CD14-positive monocyte (primary cell): ENCODE measurements at regions not wholly inside any gene's neighbourhood (a gene's known extent, or its start where the extent isn't known, plus 50 kb on each side); places are given as distances from the start of the nearest gene placed in this dataset.

Experiments used
- DNase-seq, 3 donors: peaks; one replicate each; pipeline ENCODE4 v3.0.0-alpha.2; 2011 to 2022
- H2AFZ ChIP-seq: 2 replicates; pipeline ENCODE4 v1.6.0; 2012; ENCODE audit warnings: mild to moderate bottlenecking, low read depth, low read length, inconsistent platforms; ENCODE audit not compliant: insufficient read depth, poor library complexity, severe bottlenecking
- H3K27ac ChIP-seq, 2 donors: 1 replicate in 1 of 2; 2 replicates in 1 of 2; pipeline ENCODE4 v1.5.1; 2012 to 2013; ENCODE audit warnings: low read length in 2 of 2, control low read depth in 1 of 2, inconsistent platforms in 1 of 2, low read depth in 1 of 2, mild to moderate bottlenecking in 1 of 2
- H3K27me3 ChIP-seq, 2 donors: one replicate each; pipeline versions ENCODE4 v1.6.0 to v1.6.1; 2011 to 2013; ENCODE audit warnings: low read length in 2 of 2; ENCODE audit not compliant: control insufficient read depth in 2 of 2, insufficient read depth in 2 of 2
- H3K36me3 ChIP-seq, 2 donors: replicated peaks in 1 of 2; 1 replicate in 1 of 2; 2 replicates in 1 of 2; pipeline versions ENCODE4 v1.5.1 to v1.6.1; 2012 to 2013; ENCODE audit warnings: low read length in 2 of 2, control low read depth in 1 of 2, inconsistent platforms in 1 of 2, mild to moderate bottlenecking in 1 of 2; ENCODE audit not compliant: insufficient read depth in 2 of 2, control insufficient read depth in 1 of 2
- H3K4me1 ChIP-seq, 2 donors: 1 replicate in 1 of 2; 2 replicates in 1 of 2; pipeline versions ENCODE4 v1.5.1 to v1.6.1; 2012 to 2013; ENCODE audit warnings: low read length in 2 of 2, control low read depth in 1 of 2, inconsistent platforms in 1 of 2, mild to moderate bottlenecking in 1 of 2, moderate library complexity in 1 of 2; ENCODE audit not compliant: insufficient read depth in 2 of 2, control insufficient read depth in 1 of 2
- H3K4me2 ChIP-seq: replicated peaks from 2 replicates; pipeline ENCODE3; 2012; ENCODE audit warnings: low read length, moderate library complexity, mild to moderate bottlenecking; ENCODE audit not compliant: poor library complexity, severe bottlenecking; ENCODE audit errors: extremely low read depth
- H3K4me3 ChIP-seq, 3 experiments: fragments of 200-600 bp in 1 of 3; sonication (generic) in 1 of 3; replicated peaks in 1 of 3; 1 replicate in 2 of 3; 2 replicates in 1 of 3; pipeline ENCODE4 v1.5.1; 2011 to 2013; ENCODE audit warnings: low read length in 3 of 3, mild to moderate bottlenecking in 3 of 3, control low read depth in 2 of 3, low read depth in 2 of 3, inconsistent platforms in 1 of 3, moderate library complexity in 1 of 3
- H3K79me2 ChIP-seq: 2 replicates; pipeline ENCODE4 v1.6.0; 2012; ENCODE audit warnings: mild to moderate bottlenecking, control low read depth, inconsistent platforms, low read length, moderate library complexity; ENCODE audit not compliant: insufficient read depth
- H3K9ac ChIP-seq: 2 replicates; pipeline ENCODE4 v1.6.0; 2017; ENCODE audit warnings: low read length, mild to moderate bottlenecking; ENCODE audit not compliant: insufficient read depth, poor library complexity, severe bottlenecking
- H3K9me3 ChIP-seq, 2 donors: replicated peaks in 1 of 2; 1 replicate in 1 of 2; 2 replicates in 1 of 2; pipeline versions ENCODE4 v1.5.1 to v1.6.1; 2012 to 2013; ENCODE audit warnings: low read length in 2 of 2, control low read depth in 1 of 2; ENCODE audit not compliant: control insufficient read depth in 1 of 2, insufficient read depth in 1 of 2
- H4K20me1 ChIP-seq: 2 replicates; pipeline ENCODE4 v1.6.0; 2012; ENCODE audit warnings: mild to moderate bottlenecking, low read length, control low read depth, moderate library complexity; ENCODE audit not compliant: insufficient read depth
- H3K27ac Mint-ChIP-seq, 7 donors: one replicate each; pipeline ENCODE4 v1.8.0; 2020; ENCODE audit warnings: mild to moderate bottlenecking in 7 of 7, mixed read lengths in 7 of 7, moderate library complexity in 6 of 7, inconsistent platforms in 2 of 7
- H3K27me3 Mint-ChIP-seq, 3 donors: one replicate each; pipeline ENCODE4 v1.8.0; 2021 to 2022; ENCODE audit warnings: low read depth in 3 of 3, mild to moderate bottlenecking in 3 of 3, mixed read lengths in 3 of 3, moderate library complexity in 3 of 3, inconsistent platforms in 1 of 3
- H3K36me3 Mint-ChIP-seq, 2 donors: one replicate each; pipeline ENCODE4 v1.8.0; 2020; ENCODE audit warnings: mixed read lengths in 2 of 2, inconsistent platforms in 1 of 2, mild to moderate bottlenecking in 1 of 2
- H3K4me1 Mint-ChIP-seq: one replicate; pipeline ENCODE4 v1.8.0; 2020; ENCODE audit warnings: mild to moderate bottlenecking, mixed read lengths
- H3K4me3 Mint-ChIP-seq, 2 donors: one replicate each; pipeline ENCODE4 v1.8.0; 2020; ENCODE audit warnings: mild to moderate bottlenecking in 2 of 2, mixed read lengths in 2 of 2, moderate library complexity in 1 of 2
- H3K9me3 Mint-ChIP-seq, 7 donors: one replicate each; pipeline ENCODE4 v1.8.0; 2020 to 2022; ENCODE audit warnings: mixed read lengths in 7 of 7, mild to moderate bottlenecking in 6 of 7, moderate library complexity in 6 of 7, inconsistent platforms in 2 of 7
- CTCF ChIP-seq: fragments of 200-600 bp; IDR thresholded peaks from one replicate; pipeline ENCODE4 v1.8.0; 2022; ENCODE audit warnings: antibody characterized with exemption, mild to moderate bottlenecking
- WGBS: methylation state at CpG from one replicate; pipeline ENCODE4 v1.1.5; 2013; ENCODE audit warnings: missing lambda C conversion rate; ENCODE audit not compliant: insufficient coverage; 5-methylcytosine and 5-hydroxymethylcytosine counted together
- intact Hi-C, 2 donors: fragments of 100-400 bp; cut with micrococcal nuclease; formaldehyde crosslinking; loops; one replicate each; pipeline versions ENCODE4 v1.15.0 to v1.15.1; 2023

GRCh38 chr11:114928260-114928870 lies 250.0 kb downstream of the NXPE2 start:
- no peaks in the 10 kb centered on the region for H4K20me1 ChIP-seq
- no peak for TF ChIP-seq CTCF
- H3K27ac Mint-ChIP-seq, result no peak overlapping the region
- no peak overlapping the region for H3K27ac ChIP-seq
- no peak overlapping the region for H3K9ac ChIP-seq
- no peaks in the 10 kb centered on the region for H3K36me3 ChIP-seq
- H3K4me1 Mint-ChIP-seq, result no peaks in the 10 kb centered on the region
- no peak for DNase-seq
- no peak overlapping the region for H2AFZ ChIP-seq
- peaks cover 0 to 2% (median 0%) of the 10 kb centered on the region in 3 donors for H3K27me3 Mint-ChIP-seq
- peaks cover 7 to 21% of the 10 kb centered on the region in 2 donors for H3K9me3 ChIP-seq
- H3K79me2 ChIP-seq, result no peaks in the 10 kb centered on the region
- H3K27me3 ChIP-seq, result no peaks in the 10 kb centered on the region
- no peak overlapping the region for H3K4me2 ChIP-seq
- no peak overlapping the region for H3K4me3 Mint-ChIP-seq
- no peak overlapping the region for H3K4me3 ChIP-seq
- H3K9me3 Mint-ChIP-seq, result peaks cover 7 to 17% (median 10%) of the 10 kb centered on the region in 7 donors
- WGBS, result 100% methylated on average over 2 of the region's 6 CpGs
- intact Hi-C loops, result no loop called here
- no peaks in the 10 kb centered on the region for H3K36me3 Mint-ChIP-seq
- H3K4me1 ChIP-seq, result no peaks in the 10 kb centered on the region

GRCh38 chr11:114929351-114930000 lies 251.1 kb downstream of the NXPE2 start:
- no peak overlapping the region for H3K4me3 ChIP-seq
- intact Hi-C loops, result no loop called here
- DNase-seq, result no peak
- Mint-ChIP-seq H3K27me3 (peaks cover 0 to 2% (median 0%) of the 10 kb centered on the region in 3 donors), H3K27ac (no peak overlapping the region), H3K4me1 (no peaks in the 10 kb centered on the region), H3K9me3 (peaks cover 7 to 21% (median 12%) of the 10 kb centered on the region in 7 donors), H3K36me3 (no peaks in the 10 kb centered on the region), H3K4me3 (no peak overlapping the region)
- no peaks in the 10 kb centered on the region for H3K79me2 ChIP-seq
- no peak overlapping the region for H3K4me2 ChIP-seq
- H2AFZ ChIP-seq, result no peak overlapping the region
- 99% methylated on average over 6 of the region's 9 CpGs for WGBS
- no peaks in the 10 kb centered on the region for H4K20me1 ChIP-seq
- no peak overlapping the region for H3K27ac ChIP-seq
- no peak overlapping the region for H3K9ac ChIP-seq
- peaks cover 7 to 21% of the 10 kb centered on the region in 2 donors for H3K9me3 ChIP-seq
- no peaks in the 10 kb centered on the region for H3K27me3 ChIP-seq
- no peaks in the 10 kb centered on the region for H3K4me1 ChIP-seq
- TF ChIP-seq CTCF, result no peak
- H3K36me3 ChIP-seq, result no peaks in the 10 kb centered on the region
